Astrocyte of the spinal cord (primary cell): ENCODE measurements at regions not wholly inside any gene's neighbourhood (a gene's known extent, or its start where the extent isn't known, plus 50 kb on each side); places are given as distances from the start of the nearest gene placed in this dataset.
A peak's percentile ranks its signal among the peaks of the same experiment; 100 is the strongest.

Experiments used
- DNase-seq: peaks from one replicate; pipeline ENCODE4 v3.0.0; 2011; ENCODE audit warnings: low read depth, low spot score
- H3K4me3 ChIP-seq: 2 replicates; pipeline ENCODE4 v1.5.1; 2011; ENCODE audit warnings: low read depth, mild to moderate bottlenecking, low read length, moderate library complexity
- in situ Hi-C: cut with HindIII; loops from 2 replicates; pipeline ENCODE4 v1.10.0; 2017; ENCODE audit warnings: low sequenced_read_pairs
- TF ChIP-seq, protein P1 (sequence below): IDR thresholded peaks from 2 replicates; pipeline ENCODE4 v1.5.1; 2012; ENCODE audit warnings: low read depth, mild to moderate bottlenecking, low read length, inconsistent platforms

DNA sequence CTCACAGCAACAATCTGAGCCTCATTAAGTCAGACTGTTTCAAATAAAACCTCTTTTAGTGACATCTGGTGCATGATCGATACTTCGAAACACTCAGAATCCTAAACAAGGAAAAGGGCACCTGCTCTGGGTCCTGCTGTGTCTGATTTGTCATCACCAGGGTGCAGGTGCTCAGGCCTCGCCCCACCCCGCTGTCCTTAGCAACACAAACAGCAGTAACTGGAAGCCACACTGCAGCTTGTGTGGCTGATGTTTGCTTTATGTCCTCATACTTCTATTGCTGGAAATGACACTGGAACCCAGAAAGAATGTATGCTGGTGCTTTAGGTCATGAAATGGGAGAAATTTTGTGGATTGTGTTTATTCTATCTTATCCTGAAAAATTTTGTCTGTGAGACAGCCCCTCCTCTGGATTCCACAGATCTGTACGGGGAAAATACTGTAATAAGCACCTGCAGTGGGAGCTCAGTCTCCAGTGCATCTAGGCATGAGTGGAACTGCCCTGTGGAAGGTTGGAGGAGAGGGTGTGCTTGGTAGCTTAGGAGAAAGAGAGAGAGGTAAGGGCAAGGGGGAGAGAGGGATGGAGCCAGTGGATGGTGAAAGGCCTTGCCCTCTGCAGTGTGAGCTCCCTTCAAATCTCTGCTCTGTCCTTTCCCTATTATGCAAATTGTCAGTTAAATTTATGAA, 284.2 kb downstream of the SMARCA2 start:
- no peak for DNase-seq
- in situ Hi-C loops = no loop called here
- TF ChIP-seq, protein P1, sequence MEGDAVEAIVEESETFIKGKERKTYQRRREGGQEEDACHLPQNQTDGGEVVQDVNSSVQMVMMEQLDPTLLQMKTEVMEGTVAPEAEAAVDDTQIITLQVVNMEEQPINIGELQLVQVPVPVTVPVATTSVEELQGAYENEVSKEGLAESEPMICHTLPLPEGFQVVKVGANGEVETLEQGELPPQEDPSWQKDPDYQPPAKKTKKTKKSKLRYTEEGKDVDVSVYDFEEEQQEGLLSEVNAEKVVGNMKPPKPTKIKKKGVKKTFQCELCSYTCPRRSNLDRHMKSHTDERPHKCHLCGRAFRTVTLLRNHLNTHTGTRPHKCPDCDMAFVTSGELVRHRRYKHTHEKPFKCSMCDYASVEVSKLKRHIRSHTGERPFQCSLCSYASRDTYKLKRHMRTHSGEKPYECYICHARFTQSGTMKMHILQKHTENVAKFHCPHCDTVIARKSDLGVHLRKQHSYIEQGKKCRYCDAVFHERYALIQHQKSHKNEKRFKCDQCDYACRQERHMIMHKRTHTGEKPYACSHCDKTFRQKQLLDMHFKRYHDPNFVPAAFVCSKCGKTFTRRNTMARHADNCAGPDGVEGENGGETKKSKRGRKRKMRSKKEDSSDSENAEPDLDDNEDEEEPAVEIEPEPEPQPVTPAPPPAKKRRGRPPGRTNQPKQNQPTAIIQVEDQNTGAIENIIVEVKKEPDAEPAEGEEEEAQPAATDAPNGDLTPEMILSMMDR = no peak
- H3K4me3 ChIP-seq = no peak overlapping the region

DNA sequence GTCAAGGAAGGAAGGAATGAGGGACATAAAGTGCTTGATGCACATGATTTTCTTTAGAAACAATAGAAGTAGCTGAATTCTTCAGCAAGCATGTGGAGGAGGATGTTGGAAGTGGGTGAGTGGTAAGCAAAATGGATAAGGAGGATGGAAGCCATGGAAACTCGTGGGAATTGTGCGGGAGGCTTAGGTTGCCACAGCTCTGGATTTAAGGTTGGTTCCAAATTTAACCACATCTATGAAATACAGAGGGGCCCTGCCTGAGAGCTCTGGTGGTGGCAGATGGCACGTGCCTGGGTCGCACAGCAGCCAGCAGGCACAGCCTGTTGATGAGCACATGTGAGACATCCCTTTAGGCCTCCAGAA, 284.7 kb downstream of the SMARCA2 start:
- no peak for DNase-seq
- H3K4me3 ChIP-seq = no peak overlapping the region
- TF ChIP-seq, protein P1 = no peak
- in situ Hi-C loops = no loop called here

DNA sequence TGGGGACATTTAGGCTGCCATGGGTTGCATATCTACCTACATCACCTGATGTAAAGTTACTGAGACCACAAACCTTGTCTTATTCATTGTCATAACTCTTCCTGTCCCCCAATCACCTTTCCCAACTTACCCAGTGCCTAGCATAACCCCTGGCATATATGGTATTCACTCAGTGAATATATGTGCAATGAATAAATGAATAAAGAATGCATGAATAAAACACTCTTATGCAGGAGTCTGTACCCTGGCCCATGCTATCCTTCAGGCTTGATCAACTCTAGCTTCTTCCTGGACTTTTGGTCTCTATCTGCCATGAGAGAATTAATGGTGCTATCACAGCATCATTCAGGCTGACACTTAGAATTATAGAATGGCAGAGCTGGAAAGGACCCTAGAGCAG, 285.2 kb downstream of the SMARCA2 start:
- DNase-seq = no peak
- no peak overlapping the region for H3K4me3 ChIP-seq
- in situ Hi-C loops = no loop called here
- TF ChIP-seq, protein P1 = no peak

DNA sequence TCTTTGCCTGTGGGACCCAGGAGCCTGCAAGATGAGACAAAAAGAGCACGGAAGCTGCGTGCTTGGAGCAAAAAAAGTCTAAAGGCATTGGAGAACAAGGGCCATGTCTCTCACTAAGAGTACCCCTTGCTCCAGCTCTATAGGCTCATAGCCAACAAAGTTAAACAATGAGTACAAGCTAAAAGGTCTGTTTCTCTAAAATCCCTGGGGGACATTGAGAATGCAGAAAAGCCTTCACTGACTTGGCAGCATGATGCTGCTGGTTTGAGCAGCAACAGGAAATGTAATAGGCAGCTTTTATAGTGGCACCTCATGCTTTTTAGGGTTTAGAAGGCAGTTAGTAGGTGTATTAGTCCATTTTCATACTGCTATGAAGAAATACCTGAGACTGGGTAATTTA, 287.5 kb downstream of the SMARCA2 start:
- in situ Hi-C loops = no loop called here
- DNase-seq = peak; percentile 7
- TF ChIP-seq, protein P1 = no peak
- H3K4me3 ChIP-seq = no peak overlapping the region

DNA sequence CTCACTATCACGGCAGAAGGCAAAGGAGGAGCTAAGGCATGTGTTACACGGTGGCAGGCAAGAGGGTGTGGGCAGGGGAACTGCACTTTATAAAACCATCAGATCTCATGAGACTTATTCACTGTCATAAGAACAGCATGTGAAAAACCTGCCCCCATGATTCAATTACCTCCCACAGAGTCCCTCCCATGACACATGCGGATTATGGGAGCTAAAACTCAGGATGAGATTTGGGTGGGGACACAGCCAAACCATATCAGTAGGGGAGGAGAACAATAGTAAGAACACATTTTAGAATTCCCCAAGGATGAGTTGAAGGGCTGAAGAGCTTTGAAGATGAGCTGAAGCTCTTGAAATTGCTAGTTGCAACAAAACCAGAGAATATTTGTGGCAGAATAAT, 287.9 kb downstream of the SMARCA2 start:
- in situ Hi-C loops = no loop called here
- DNase-seq = no peak
- no peak overlapping the region for H3K4me3 ChIP-seq
- TF ChIP-seq, protein P1 = no peak

DNA sequence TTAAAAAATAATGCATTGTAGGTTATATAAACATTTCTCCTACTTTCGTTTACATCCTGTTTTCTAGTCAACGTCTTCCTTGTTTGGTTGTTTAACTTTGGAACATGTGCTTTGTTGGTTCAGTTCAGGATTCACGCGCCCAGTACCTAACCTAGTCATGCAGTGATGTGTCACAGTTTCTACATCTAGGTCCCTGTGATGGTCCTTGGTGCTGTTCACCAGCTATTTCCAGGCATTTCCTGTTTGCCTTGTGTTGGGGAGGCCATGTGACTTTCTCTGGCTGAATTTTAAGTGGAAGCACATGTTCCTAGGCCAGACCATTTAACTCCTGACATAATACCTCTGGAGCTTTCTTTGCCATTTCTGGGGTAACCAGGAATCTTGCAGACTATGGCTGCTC, 292.3 kb downstream of the SMARCA2 start:
- H3K4me3 ChIP-seq = no peak overlapping the region
- DNase-seq = peak; percentile 9
- in situ Hi-C loops = no loop called here
- TF ChIP-seq, protein P1 = no peak
